HCT116 (cell line): ENCODE measurements at regions not wholly inside any gene's neighbourhood (a gene's known extent, or its start where the extent isn't known, plus 50 kb on each side); places are given as distances from the start of the nearest gene placed in this dataset.

Source experiments
- CEBPB ChIP-seq: IDR thresholded peaks from 2 replicates; pipeline ENCODE4 v1.6.1; 2012; ENCODE audit warnings: low read depth
- EZH2 ChIP-seq: fragments of 200-600 bp; sonication (generic); IDR thresholded peaks from 2 replicates; pipeline ENCODE4 v1.6.1; 2017; ENCODE audit warnings: antibody characterized with exemption, mixed run types
- JUND ChIP-seq: IDR thresholded peaks from 2 replicates; pipeline ENCODE4 v1.6.1; 2012
- POLR2A ChIP-seq: IDR thresholded peaks from 2 replicates; pipeline ENCODE4 v1.7.0; 2011; ENCODE audit warnings: borderline replicate concordance; ENCODE audit not compliant: insufficient read depth, insufficient read length; ENCODE audit errors: extremely low read depth
- SP1 ChIP-seq: IDR thresholded peaks from 2 replicates; pipeline ENCODE4 v1.6.1; 2012; ENCODE audit warnings: low read depth
- TCF7L2 ChIP-seq: IDR thresholded peaks from 2 replicates; pipeline ENCODE4 v1.7.0; 2011; ENCODE audit warnings: borderline replicate concordance, inconsistent platforms; ENCODE audit not compliant: insufficient read depth, insufficient read length; ENCODE audit errors: extremely low read depth
- TF ChIP-seq, protein P1 (sequence below), 3 experiments: fragments of 200-600 bp in 1 of 3; sonication (generic) in 1 of 3; IDR thresholded peaks in 2 of 3; conservative IDR thresholded peaks in 1 of 3; 2 replicates each; pipeline ENCODE4 v1.5.1; 2012 to 2017; ENCODE audit warnings: low read depth in 2 of 3, low read length in 2 of 3, antibody characterized with exemption in 1 of 3, borderline replicate concordance in 1 of 3, control low read depth in 1 of 3, mild to moderate bottlenecking in 1 of 3, mixed read lengths in 1 of 3, mixed run types in 1 of 3, moderate library complexity in 1 of 3; ENCODE audit not compliant: insufficient read depth in 1 of 3
- TF ChIP-seq, protein P2 (sequence below): IDR thresholded peaks from 2 replicates; pipeline ENCODE4 v1.6.1; 2012

DNA sequence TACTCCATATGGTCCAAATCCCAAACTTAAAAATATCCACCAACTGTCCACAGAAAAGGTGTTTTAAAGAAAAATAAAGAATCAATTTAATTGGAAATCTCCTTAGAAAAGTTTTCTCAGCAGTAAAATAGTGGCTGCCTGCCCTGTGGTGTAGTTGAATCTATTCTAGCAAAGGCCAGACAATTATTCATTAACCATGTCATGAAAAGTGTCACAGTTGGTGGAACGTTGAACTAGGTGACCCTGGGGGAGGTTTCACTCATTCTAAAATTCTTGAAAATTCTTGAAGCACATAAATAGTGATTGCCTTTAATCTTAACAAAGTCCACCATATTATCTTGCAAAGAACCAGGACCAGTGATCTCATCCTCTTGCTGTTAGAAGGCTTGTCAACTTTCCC is 78.4 kb upstream of the GZMB start:
- TF ChIP-seq, protein P1, sequence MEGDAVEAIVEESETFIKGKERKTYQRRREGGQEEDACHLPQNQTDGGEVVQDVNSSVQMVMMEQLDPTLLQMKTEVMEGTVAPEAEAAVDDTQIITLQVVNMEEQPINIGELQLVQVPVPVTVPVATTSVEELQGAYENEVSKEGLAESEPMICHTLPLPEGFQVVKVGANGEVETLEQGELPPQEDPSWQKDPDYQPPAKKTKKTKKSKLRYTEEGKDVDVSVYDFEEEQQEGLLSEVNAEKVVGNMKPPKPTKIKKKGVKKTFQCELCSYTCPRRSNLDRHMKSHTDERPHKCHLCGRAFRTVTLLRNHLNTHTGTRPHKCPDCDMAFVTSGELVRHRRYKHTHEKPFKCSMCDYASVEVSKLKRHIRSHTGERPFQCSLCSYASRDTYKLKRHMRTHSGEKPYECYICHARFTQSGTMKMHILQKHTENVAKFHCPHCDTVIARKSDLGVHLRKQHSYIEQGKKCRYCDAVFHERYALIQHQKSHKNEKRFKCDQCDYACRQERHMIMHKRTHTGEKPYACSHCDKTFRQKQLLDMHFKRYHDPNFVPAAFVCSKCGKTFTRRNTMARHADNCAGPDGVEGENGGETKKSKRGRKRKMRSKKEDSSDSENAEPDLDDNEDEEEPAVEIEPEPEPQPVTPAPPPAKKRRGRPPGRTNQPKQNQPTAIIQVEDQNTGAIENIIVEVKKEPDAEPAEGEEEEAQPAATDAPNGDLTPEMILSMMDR (IDR thresholded peaks at IDR 0.05 in 2 of 3, conservative IDR thresholded peaks at IDR 0.05 in 1 of 3; ENCODE audit: borderline replicate concordance in 1 of 3, insufficient read depth in 1 of 3, low read depth in 2 of 3, low read length in 2 of 3): no peak
- TF ChIP-seq SP1 (no peak), TCF7L2 (no peak), EZH2 (no peak), JUND (no peak), CEBPB (no peak), POLR2A (no peak)
- TF ChIP-seq, protein P2, sequence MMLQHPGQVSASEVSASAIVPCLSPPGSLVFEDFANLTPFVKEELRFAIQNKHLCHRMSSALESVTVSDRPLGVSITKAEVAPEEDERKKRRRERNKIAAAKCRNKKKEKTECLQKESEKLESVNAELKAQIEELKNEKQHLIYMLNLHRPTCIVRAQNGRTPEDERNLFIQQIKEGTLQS: no peak
